MG63 (cell line): ENCODE measurements at regions not wholly inside any gene's neighbourhood (a gene's known extent, or its start where the extent isn't known, plus 50 kb on each side); places are given as distances from the start of the nearest gene placed in this dataset.
A peak's percentile ranks its signal among the peaks of the same experiment; 100 is the strongest.

ENCODE experiments used
- DNase-seq: peaks from one replicate; pipeline ENCODE4 v3.0.0-alpha.2; 2020
- H3K27me3 ChIP-seq: fragments of 250-450 bp; sonication (Bioruptor Pico); 2 replicates; pipeline ENCODE4 v1.5.1; 2020; ENCODE audit warnings: mild to moderate bottlenecking, moderate library complexity
- H3K36me3 ChIP-seq: fragments of 250-450 bp; sonication (Bioruptor Pico); 2 replicates; pipeline ENCODE4 v1.5.1; 2020; ENCODE audit warnings: mild to moderate bottlenecking, moderate library complexity
- H3K4me3 ChIP-seq: fragments of 250-450 bp; sonication (Bioruptor Pico); 2 replicates; pipeline ENCODE4 v1.5.1; 2020; ENCODE audit warnings: mild to moderate bottlenecking, moderate library complexity
- H3K9me3 ChIP-seq: fragments of 250-450 bp; sonication (Bioruptor Pico); 2 replicates; pipeline ENCODE4 v1.5.1; 2020; ENCODE audit warnings: mild to moderate bottlenecking, moderate library complexity

- DNase-seq, result no peak
- H3K4me3 ChIP-seq, result no peak overlapping the region
- H3K36me3 ChIP-seq, result no peaks in the 10 kb centered on the region
- no peaks in the 10 kb centered on the region for H3K27me3 ChIP-seq
- H3K9me3 ChIP-seq, result no peaks in the 10 kb centered on the region
Observed at GRCh38 chr19:28021259-28022185, 1191.4 kb downstream of the UQCRFS1 start.

- DNase-seq, result no peak
- Histone ChIP-seq H3K9me3 (no peaks in the 10 kb centered on the region), H3K36me3 (no peaks in the 10 kb centered on the region), H3K27me3 (no peaks in the 10 kb centered on the region), H3K4me3 (no peak overlapping the region)
Observed at GRCh38 chr19:28020619-28021258, 1192.2 kb downstream of the UQCRFS1 start.

DNA sequence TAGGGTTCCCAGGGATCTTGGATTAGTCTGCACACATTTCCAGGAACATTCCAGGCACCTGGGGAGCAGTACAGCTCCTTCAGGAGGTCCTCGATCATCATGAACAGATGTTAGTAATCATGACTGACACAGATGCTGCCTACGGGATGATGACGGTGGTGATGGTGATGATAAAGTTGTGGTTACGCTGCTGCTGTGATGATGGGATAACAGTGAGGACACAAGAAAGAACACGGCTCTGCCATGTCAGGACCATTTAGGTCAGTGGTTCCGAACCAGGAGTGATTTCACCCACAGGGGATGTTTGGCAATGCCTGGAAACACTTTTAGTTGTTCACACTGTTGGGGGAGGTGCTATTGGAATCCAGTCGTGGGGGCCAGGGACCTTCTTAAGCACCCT, 1193.0 kb downstream of the UQCRFS1 start:
- H3K4me3 ChIP-seq, result no peak overlapping the region

DNA sequence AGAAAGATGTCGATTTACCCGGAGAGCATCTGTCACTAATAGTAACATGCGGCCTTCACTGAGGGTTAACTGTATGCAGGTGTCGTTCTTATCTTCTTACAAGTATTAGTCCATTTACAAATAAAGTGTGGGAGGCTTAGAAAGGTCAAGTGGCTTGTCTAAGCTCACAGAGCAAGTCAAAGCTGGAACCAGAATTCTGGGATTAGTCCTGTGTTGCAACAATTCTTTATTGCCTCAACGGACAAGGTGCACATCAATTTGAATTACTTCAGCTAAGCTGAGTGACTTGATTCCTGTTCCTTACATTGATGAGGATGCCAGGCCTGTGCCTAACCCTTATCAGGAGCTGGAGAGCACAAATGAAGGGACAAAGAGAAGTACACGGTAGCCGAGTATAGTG, 1193.6 kb downstream of the UQCRFS1 start:
- no peaks in the 10 kb centered on the region for H3K9me3 ChIP-seq
- H3K4me3 ChIP-seq, result no peak overlapping the region
- H3K36me3 ChIP-seq, result no peaks in the 10 kb centered on the region
- H3K27me3 ChIP-seq, result no peaks in the 10 kb centered on the region
- DNase-seq, result no peak

More for the DNA sequence above, 1193.0 kb downstream of the UQCRFS1 start:
- DNase-seq, result no peak
- Histone ChIP-seq H3K36me3 (no peaks in the 10 kb centered on the region), H3K9me3 (no peaks in the 10 kb centered on the region), H3K27me3 (no peaks in the 10 kb centered on the region)

DNA sequence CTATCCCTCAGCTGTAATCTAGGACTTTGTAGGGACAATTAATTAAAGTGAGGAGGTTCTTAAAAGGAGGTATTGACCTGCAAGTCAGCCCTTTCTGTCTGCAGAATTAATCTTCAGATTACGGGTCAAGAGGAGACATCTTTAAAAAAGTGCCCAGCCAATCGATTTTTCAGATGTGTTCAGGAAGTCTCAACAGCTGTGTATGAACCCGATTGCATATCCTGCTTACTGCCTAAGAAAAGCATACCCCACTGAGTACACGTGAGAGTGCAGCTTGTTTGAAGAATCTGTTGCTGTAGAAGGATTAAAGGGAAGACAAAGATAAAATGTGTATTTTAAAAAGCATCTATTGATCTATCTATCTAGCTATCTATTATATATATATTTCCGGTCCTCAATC, 1194.5 kb downstream of the UQCRFS1 start:
- no peaks in the 10 kb centered on the region for H3K27me3 ChIP-seq
- no peak overlapping the region for H3K4me3 ChIP-seq
- no peak for DNase-seq
- H3K36me3 ChIP-seq, result no peaks in the 10 kb centered on the region
- H3K9me3 ChIP-seq, result no peaks in the 10 kb centered on the region

DNA sequence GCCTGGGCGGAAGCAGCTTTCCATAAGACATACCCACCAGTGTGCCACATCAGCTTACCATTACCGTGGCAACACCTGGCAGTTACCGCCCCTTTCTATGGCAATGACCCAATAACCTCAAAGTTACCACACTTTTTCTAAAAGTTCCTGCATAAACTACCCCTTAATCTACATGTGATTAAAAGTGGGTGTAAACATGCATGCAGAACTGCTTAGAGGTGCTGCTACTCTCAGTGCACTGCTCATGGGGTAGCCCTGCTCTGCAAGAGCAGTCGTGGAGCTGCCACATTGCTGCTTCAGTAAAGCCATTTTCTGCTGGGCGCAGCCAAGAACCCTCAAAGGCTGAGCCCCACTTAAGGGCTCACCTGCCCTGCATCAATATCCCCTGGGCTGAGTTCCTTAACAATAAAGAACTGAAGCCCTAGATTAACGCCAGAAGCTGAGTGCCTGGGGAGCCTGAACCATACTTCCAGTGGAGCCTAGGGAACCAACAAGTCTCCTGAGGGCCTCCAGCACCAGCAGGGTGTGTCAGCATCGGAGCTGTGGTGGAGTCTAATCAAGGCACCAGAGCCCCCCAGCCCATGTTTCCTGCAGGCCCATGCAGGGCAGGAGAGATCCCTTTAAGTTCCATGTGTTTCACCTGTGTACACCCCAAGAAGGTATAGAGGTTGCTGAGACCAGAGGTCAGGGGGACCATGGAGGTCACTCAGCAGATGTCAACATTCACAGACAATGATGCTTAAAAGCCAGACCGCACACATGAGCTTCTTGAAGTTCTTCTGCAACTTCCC, 1198.1 kb downstream of the UQCRFS1 start:
- Histone ChIP-seq H3K27me3 (no peaks in the 10 kb centered on the region), H3K9me3 (no peaks in the 10 kb centered on the region), H3K36me3 (no peaks in the 10 kb centered on the region), H3K4me3 (no peak overlapping the region)
- DNase-seq, result no peak

DNA sequence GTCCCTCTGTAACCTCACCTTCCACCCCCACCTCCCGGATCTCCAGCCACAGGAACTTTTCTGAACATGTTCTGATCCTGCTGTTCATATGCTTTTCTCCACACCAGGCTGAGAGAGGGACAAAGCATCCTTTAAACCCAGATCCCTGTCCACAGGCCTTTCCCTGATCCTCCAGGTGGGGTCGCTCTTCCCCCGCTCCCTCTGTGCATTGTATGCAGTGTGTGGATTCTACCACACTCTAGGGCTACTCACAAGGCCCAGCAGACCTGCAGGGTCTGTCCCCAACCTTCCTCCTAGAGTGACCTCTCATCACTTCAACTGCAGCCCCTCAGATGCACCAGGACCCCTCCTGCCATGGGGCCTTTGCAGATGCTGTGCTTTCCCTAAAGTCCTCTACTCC, 1200.6 kb downstream of the UQCRFS1 start:
- no peak for DNase-seq
- no peaks in the 10 kb centered on the region for H3K36me3 ChIP-seq

DNA sequence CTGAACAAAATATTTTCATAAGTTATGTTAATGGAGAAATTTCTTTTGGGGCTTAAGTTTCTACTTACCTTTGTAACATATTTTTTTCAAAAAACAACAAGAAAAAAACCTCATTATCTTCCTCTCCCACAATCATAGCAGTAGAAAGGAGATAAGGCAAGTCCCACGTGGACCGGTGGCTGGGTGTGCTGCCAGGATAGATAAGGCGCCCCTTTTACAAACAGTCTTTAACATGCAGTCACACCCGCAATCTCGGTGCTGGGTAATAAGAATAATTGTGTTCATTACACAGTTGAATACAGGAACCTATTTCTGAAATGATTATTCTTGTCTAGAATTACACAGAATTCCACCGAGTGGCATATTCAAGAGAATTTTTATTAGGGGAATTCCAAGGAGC, 1202.3 kb downstream of the UQCRFS1 start:
- Histone ChIP-seq H3K36me3 (no peaks in the 10 kb centered on the region), H3K4me3 (no peak overlapping the region), H3K27me3 (no peaks in the 10 kb centered on the region), H3K9me3 (no peaks in the 10 kb centered on the region; the same call in 1 of the 2 replicates)
- DNase-seq, result no peak

More for the DNA sequence above, 1200.6 kb downstream of the UQCRFS1 start:
- no peak overlapping the region for H3K4me3 ChIP-seq
- no peaks in the 10 kb centered on the region for H3K27me3 ChIP-seq
- no peaks in the 10 kb centered on the region; the same call in 1 of the 2 replicates for H3K9me3 ChIP-seq

DNA sequence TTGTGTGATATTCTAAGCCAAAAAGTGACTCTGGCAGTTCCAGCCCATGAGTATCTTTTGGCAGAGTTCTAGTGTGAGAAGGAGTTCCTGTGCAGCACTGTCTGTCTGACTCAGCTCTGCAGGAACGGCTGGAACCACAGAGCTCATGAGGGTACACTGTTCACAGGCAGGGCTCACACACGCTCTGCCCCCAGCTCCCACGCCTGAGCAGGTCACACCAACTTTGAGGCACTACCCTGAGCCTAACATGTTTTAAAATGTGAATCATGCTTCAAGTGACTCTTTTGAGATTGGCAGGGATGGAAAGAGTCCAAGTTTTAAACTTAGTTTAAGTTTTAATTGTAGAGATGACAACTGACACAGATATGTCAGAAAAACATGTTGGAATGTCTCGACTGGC, 1203.3 kb downstream of the UQCRFS1 start:
- H3K27me3 ChIP-seq, result no peaks in the 10 kb centered on the region
- no peak overlapping the region for H3K4me3 ChIP-seq
- H3K9me3 ChIP-seq, result no peaks in the 10 kb centered on the region; the same call in 1 of the 2 replicates
- H3K36me3 ChIP-seq, result no peaks in the 10 kb centered on the region
- peak; percentile 80 for DNase-seq

- no peaks in the 10 kb centered on the region for H3K27me3 ChIP-seq
- no peak overlapping the region for H3K4me3 ChIP-seq
- H3K9me3 ChIP-seq, result no peaks in the 10 kb centered on the region; the same call in 1 of the 2 replicates
- H3K36me3 ChIP-seq, result no peaks in the 10 kb centered on the region
- DNase-seq, result no peak
Observed at GRCh38 chr19:28008695-28009094, 1204.3 kb downstream of the UQCRFS1 start.

DNA sequence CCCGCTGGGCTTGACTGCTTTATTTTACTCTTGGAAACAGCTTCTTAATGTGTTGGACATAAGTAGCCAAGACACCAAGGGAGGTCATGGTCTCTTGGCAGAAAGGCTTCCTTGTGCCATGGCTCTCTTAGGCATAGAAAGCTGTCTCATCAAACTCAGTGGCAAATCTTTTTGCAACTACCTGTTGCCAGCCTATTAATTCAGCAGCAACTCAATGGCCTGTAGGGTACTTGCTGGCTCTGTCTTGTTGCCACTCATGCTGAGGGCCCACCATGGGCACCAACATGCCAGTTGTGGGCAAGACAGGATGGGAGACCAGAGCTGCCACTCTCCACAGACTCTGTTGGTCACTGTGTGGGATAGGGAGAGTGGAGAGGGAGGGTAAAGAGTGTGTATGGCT, 1209.4 kb downstream of the UQCRFS1 start:
- DNase-seq, result no peak
- H3K36me3 ChIP-seq, result no peaks in the 10 kb centered on the region
- no peaks in the 10 kb centered on the region; the same call in 1 of the 2 replicates for H3K9me3 ChIP-seq
- no peaks in the 10 kb centered on the region for H3K27me3 ChIP-seq
- no peak overlapping the region for H3K4me3 ChIP-seq

- Histone ChIP-seq H3K27me3 (no peaks in the 10 kb centered on the region), H3K36me3 (no peaks in the 10 kb centered on the region), H3K4me3 (no peak overlapping the region), H3K9me3 (no peaks in the 10 kb centered on the region)
- DNase-seq, result no peak
Observed at GRCh38 chr19:27997069-27997468, 1215.9 kb downstream of the UQCRFS1 start.

- H3K36me3 ChIP-seq, result no peaks in the 10 kb centered on the region
- DNase-seq, result no peak
- no peaks in the 10 kb centered on the region for H3K9me3 ChIP-seq
- H3K4me3 ChIP-seq, result no peak overlapping the region
- 0 out of 2 replicates have a peak, but pooled peaks cover 2% of the 10 kb centered on the region for H3K27me3 ChIP-seq
Observed at GRCh38 chr19:27993619-27994570, 1219.1 kb downstream of the UQCRFS1 start.

GRCh38 chr19:27986299-27986698, 1226.7 kb downstream of the UQCRFS1 start:
- no peaks in the 10 kb centered on the region for H3K36me3 ChIP-seq
- H3K9me3 ChIP-seq, result no peaks in the 10 kb centered on the region
- DNase-seq, result no peak
- peaks cover 2% of the 10 kb centered on the region; the same call in 1 of the 2 replicates for H3K27me3 ChIP-seq
- no peak overlapping the region for H3K4me3 ChIP-seq

GRCh38 chr19:27975419-27976005, 1237.4 kb downstream of the UQCRFS1 start:
- Histone ChIP-seq H3K9me3 (no peaks in the 10 kb centered on the region), H3K27me3 (no peaks in the 10 kb centered on the region), H3K36me3 (no peaks in the 10 kb centered on the region), H3K4me3 (no peak overlapping the region)
- no peak for DNase-seq

DNA sequence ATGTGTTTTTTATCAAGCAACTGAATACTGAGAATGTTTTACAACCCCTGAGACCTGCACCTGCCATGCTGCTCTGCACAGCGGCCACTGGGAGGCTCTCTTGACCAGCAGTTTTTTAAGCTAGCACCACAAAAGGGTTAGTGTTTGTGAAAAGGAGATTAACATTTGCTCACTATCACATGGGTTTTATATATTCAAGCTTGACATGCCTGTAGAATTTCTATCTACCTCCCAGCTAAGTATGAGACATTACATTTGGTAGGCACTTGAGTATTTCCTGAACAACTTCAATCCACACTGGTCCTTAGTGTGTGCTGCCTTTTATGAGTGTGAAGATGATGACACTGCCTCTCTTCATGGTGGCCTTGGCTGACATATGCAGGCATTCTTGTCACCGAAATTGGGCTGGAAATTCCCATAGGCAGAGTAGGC, 1238.9 kb downstream of the UQCRFS1 start:
- H3K27me3 ChIP-seq, result no peaks in the 10 kb centered on the region
- H3K36me3 ChIP-seq, result no peaks in the 10 kb centered on the region
- H3K4me3 ChIP-seq, result no peak overlapping the region
- DNase-seq, result peak; percentile 52
- H3K9me3 ChIP-seq, result no peaks in the 10 kb centered on the region
